ENCODE measurements at regions not wholly inside any gene's neighbourhood (a gene's known extent, or its start where the extent isn't known, plus 50 kb on each side); places are given as distances from the start of the nearest gene placed in this dataset.

- no peak overlapping the region for H3K4me3 ChIP-seq (ENCODE audit: low read depth, low read length)
- no peak for TF ChIP-seq CTCF (IDR thresholded peaks at IDR 0.05)
Observed at GRCh38 chr1:229953736-229954326, 113.2 kb upstream of the GALNT2 start.

GRCh38 chr1:229964281-229964680, 102.8 kb upstream of the GALNT2 start:
- no peaks in the 10 kb centered on the region for H3K79me2 ChIP-seq
- no peak for TF ChIP-seq CTCF (IDR thresholded peaks at IDR 0.05)
- H3K4me1 ChIP-seq: no peaks in the 10 kb centered on the region
- no peaks in the 10 kb centered on the region for H3K9me3 ChIP-seq (ENCODE audit: control insufficient read depth, low read length)
- no peak overlapping the region for H3K27ac ChIP-seq
- H3K27me3 ChIP-seq (ENCODE audit: control insufficient read depth, insufficient read depth, low read length): no peaks in the 10 kb centered on the region
- H2AFZ ChIP-seq: no peak overlapping the region
- no peak overlapping the region for H3K9ac ChIP-seq
- H3K4me2 ChIP-seq (ENCODE audit: low read length): no peak overlapping the region
- H3K36me3 ChIP-seq (ENCODE audit: control insufficient read depth, insufficient read depth, low read length): no peaks in the 10 kb centered on the region
- H3K4me3 ChIP-seq (ENCODE audit: low read depth, low read length): no peak overlapping the region

More at GRCh38 chr1:229953736-229954326, 113.2 kb upstream of the GALNT2 start:
- H3K9me3 ChIP-seq (ENCODE audit: control insufficient read depth, low read length): no peaks in the 10 kb centered on the region
- H3K4me1 ChIP-seq: no peaks in the 10 kb centered on the region
- no peak overlapping the region for H3K27ac ChIP-seq
- H3K4me2 ChIP-seq (ENCODE audit: low read length): no peak overlapping the region
- H3K9ac ChIP-seq: no peak overlapping the region
- H3K79me2 ChIP-seq: no peaks in the 10 kb centered on the region
- no peaks in the 10 kb centered on the region for H3K36me3 ChIP-seq (ENCODE audit: control insufficient read depth, insufficient read depth, low read length)
- no peaks in the 10 kb centered on the region for H3K27me3 ChIP-seq (ENCODE audit: control insufficient read depth, insufficient read depth, low read length)
- no peak overlapping the region for H2AFZ ChIP-seq

- Histone ChIP-seq H3K4me2 (ENCODE audit: low read length) (no peak overlapping the region), H3K79me2 (no peaks in the 10 kb centered on the region), H3K9ac (no peak overlapping the region), H3K4me1 (no peaks in the 10 kb centered on the region), H3K27ac (no peak overlapping the region), H3K27me3 (ENCODE audit: control insufficient read depth, insufficient read depth, low read length) (no peaks in the 10 kb centered on the region), H3K36me3 (ENCODE audit: control insufficient read depth, insufficient read depth, low read length) (no peaks in the 10 kb centered on the region), H2AFZ (no peak overlapping the region), H3K9me3 (ENCODE audit: control insufficient read depth, low read length) (no peaks in the 10 kb centered on the region), H3K4me3 (ENCODE audit: low read depth, low read length) (no peak overlapping the region)
- TF ChIP-seq CTCF (IDR thresholded peaks at IDR 0.05): no peak
Observed at GRCh38 chr1:229970714-229971113, 96.3 kb upstream of the GALNT2 start.

GRCh38 chr1:229971141-229971540, 95.9 kb upstream of the GALNT2 start:
- H3K9ac ChIP-seq: no peak overlapping the region
- no peaks in the 10 kb centered on the region for H3K27me3 ChIP-seq (ENCODE audit: control insufficient read depth, insufficient read depth, low read length)
- TF ChIP-seq CTCF (IDR thresholded peaks at IDR 0.05): no peak
- no peaks in the 10 kb centered on the region for H3K79me2 ChIP-seq
- H3K36me3 ChIP-seq (ENCODE audit: control insufficient read depth, insufficient read depth, low read length): no peaks in the 10 kb centered on the region
- H2AFZ ChIP-seq: no peak overlapping the region
- no peak overlapping the region for H3K27ac ChIP-seq
- no peaks in the 10 kb centered on the region for H3K9me3 ChIP-seq (ENCODE audit: control insufficient read depth, low read length)
- no peak overlapping the region for H3K4me2 ChIP-seq (ENCODE audit: low read length)
- H3K4me1 ChIP-seq: no peaks in the 10 kb centered on the region
- H3K4me3 ChIP-seq (ENCODE audit: low read depth, low read length): no peak overlapping the region

GRCh38 chr1:229972600-229973296, 94.3 kb upstream of the GALNT2 start:
- Histone ChIP-seq H3K4me1 (no peaks in the 10 kb centered on the region), H3K9ac (no peak overlapping the region), H3K27me3 (ENCODE audit: control insufficient read depth, insufficient read depth, low read length) (no peaks in the 10 kb centered on the region), H3K4me2 (ENCODE audit: low read length) (no peak overlapping the region), H3K4me3 (ENCODE audit: low read depth, low read length) (no peak overlapping the region), H2AFZ (no peak overlapping the region), H3K27ac (no peak overlapping the region), H3K79me2 (no peaks in the 10 kb centered on the region), H3K9me3 (ENCODE audit: control insufficient read depth, low read length) (no peaks in the 10 kb centered on the region), H3K36me3 (ENCODE audit: control insufficient read depth, insufficient read depth, low read length) (no peaks in the 10 kb centered on the region)
- TF ChIP-seq CTCF (IDR thresholded peaks at IDR 0.05): no peak

Data from parathyroid adenoma (tissue), 2 donors.